ENCODE measurements at regions not wholly inside any gene's neighbourhood (a gene's known extent, or its start where the extent isn't known, plus 50 kb on each side); places are given as distances from the start of the nearest gene placed in this dataset.

GRCh38 chr20:52490711-52491430 is 299.3 kb upstream of the ZFP64 start:
- TF ChIP-seq CTCF (IDR thresholded peaks at IDR 0.05): no peak
- TF ChIP-seq POLR2A (IDR thresholded peaks at IDR 0.05): no peak

Measured in tibial nerve (tissue), 3 donors.